H1 (cell line): ENCODE measurements at regions not wholly inside any gene's neighbourhood (a gene's known extent, or its start where the extent isn't known, plus 50 kb on each side); places are given as distances from the start of the nearest gene placed in this dataset.

ENCODE experiments used
- CTCF ChIA-PET: fragments of 300-600 bp; sonication (Branson Sonifier 250); formaldehyde crosslinking; loops from one replicate; lab custom pipeline; 2021; ENCODE audit not compliant: partially characterized antibody; lab: Charles Lee
- POLR2A ChIA-PET: fragments of 300-600 bp; sonication (Branson Sonifier 250); formaldehyde crosslinking; loops from one replicate; lab custom pipeline; 2021; ENCODE audit warnings: inconsistent platforms; ENCODE audit not compliant: partially characterized antibody; lab: Charles Lee
- DNase-seq, 2 experiments: peaks; one replicate each; pipeline versions ENCODE4 v3.0.0 to v3.0.0-alpha.2; 2010 to 2022; ENCODE audit warnings: low spot score in 2 of 2, low read depth in 1 of 2, mixed read lengths in 1 of 2
- FAIRE-seq: peaks from 2 replicates; lab custom pipeline; 2011; peaks lifted over from hg19 to GRCh38; lab: Jason Lieb, UNC
- H2AFZ ChIP-seq: 2 replicates; pipeline ENCODE4 v1.8.1; 2012; ENCODE audit warnings: low read length, inconsistent platforms
- H2AK5ac ChIP-seq: 2 replicates; pipeline ENCODE4 v1.6.1; 2013; ENCODE audit warnings: low read depth, low read length
- H2BK120ac ChIP-seq: replicated peaks from 2 replicates; pipeline ENCODE3; 2013; ENCODE audit warnings: low read depth, low read length, inconsistent platforms
- H2BK12ac ChIP-seq: 2 replicates; pipeline ENCODE4 v1.6.1; 2013; ENCODE audit warnings: low read depth, low read length
- H2BK15ac ChIP-seq: 2 replicates; pipeline ENCODE4 v1.6.1; 2013; ENCODE audit warnings: low read length
- H2BK20ac ChIP-seq: 2 replicates; pipeline ENCODE4 v1.6.1; 2013; ENCODE audit warnings: low read length
- H2BK5ac ChIP-seq: 2 replicates; pipeline ENCODE4 v1.6.1; 2013; ENCODE audit warnings: low read depth, low read length
- H3K14ac ChIP-seq: 2 replicates; pipeline ENCODE4 v1.6.1; 2013; ENCODE audit warnings: inconsistent platforms; ENCODE audit not compliant: insufficient read length
- H3K18ac ChIP-seq: 2 replicates; pipeline ENCODE4 v1.6.1; 2013; ENCODE audit warnings: low read length; ENCODE audit errors: extremely low read depth
- H3K23ac ChIP-seq: 2 replicates; pipeline ENCODE4 v1.6.1; 2013; ENCODE audit warnings: inconsistent platforms; ENCODE audit not compliant: insufficient read length
- H3K23me2 ChIP-seq: 2 replicates; pipeline ENCODE4 v1.6.1; 2013; ENCODE audit warnings: low read depth, low read length
- H3K27ac ChIP-seq: 2 replicates; pipeline ENCODE4 v1.6.1; 2011; ENCODE audit warnings: low read depth, low read length, inconsistent platforms
- H3K27me3 ChIP-seq, 4 experiments: replicated peaks in 1 of 4; 1 replicate in 1 of 4; 2 replicates in 3 of 4; pipeline versions ENCODE4 v1.6.1 to v1.8.1; 2011 to 2013; ENCODE audit warnings: low read length in 3 of 4, mild to moderate bottlenecking in 3 of 4, inconsistent platforms in 2 of 4, mixed read lengths in 2 of 4, moderate library complexity in 1 of 4; ENCODE audit not compliant: control insufficient read depth in 3 of 4, insufficient read depth in 3 of 4; ENCODE audit errors: extremely low read depth in 1 of 4
- H3K36me3 ChIP-seq, 4 experiments: 2 replicates each; pipeline versions ENCODE4 v1.6.1 to v1.8.1; 2011 to 2013; ENCODE audit warnings: mild to moderate bottlenecking in 4 of 4, low read length in 3 of 4, moderate library complexity in 2 of 4, control low read depth in 1 of 4, inconsistent platforms in 1 of 4; ENCODE audit not compliant: insufficient read depth in 4 of 4, control insufficient read depth in 2 of 4
- H3K4ac ChIP-seq: replicated peaks from 2 replicates; pipeline ENCODE3; 2013; ENCODE audit warnings: low read length, low read depth, mixed read lengths, inconsistent platforms; ENCODE audit not compliant: insufficient read length
- H3K4me1 ChIP-seq, 4 experiments: replicated peaks in 1 of 4; 1 replicate in 1 of 4; 2 replicates in 3 of 4; pipeline versions ENCODE4 v1.6.1 to v1.8.1; 2011 to 2013; ENCODE audit warnings: low read length in 3 of 4, inconsistent platforms in 2 of 4, mixed read lengths in 1 of 4; ENCODE audit not compliant: insufficient read depth in 4 of 4, control insufficient read depth in 3 of 4
- H3K4me2 ChIP-seq, 2 experiments: 2 replicates each; pipeline versions ENCODE4 v1.6.1 to v1.8.1; 2011 to 2013; ENCODE audit warnings: low read depth in 2 of 2, low read length in 2 of 2, control low read depth in 1 of 2, inconsistent platforms in 1 of 2, mild to moderate bottlenecking in 1 of 2; ENCODE audit not compliant: insufficient read depth in 1 of 2
- H3K4me3 ChIP-seq, 4 experiments: fragments of 200-600, 300-600 bp in 1 of 4; sonication (generic), shearing (Covaris generic), sonication (Bioruptor Twin) in 1 of 4; 2 replicates each; pipeline versions ENCODE4 v1.5.1 to v1.8.1; 2011 to 2016; ENCODE audit warnings: low read length in 4 of 4, low read depth in 3 of 4, control low read depth in 2 of 4, inconsistent platforms in 2 of 4, mild to moderate bottlenecking in 2 of 4, mixed read lengths in 1 of 4, moderate library complexity in 1 of 4; ENCODE audit not compliant: insufficient read depth in 2 of 4; ENCODE audit errors: extremely low read depth in 1 of 4
- H3K56ac ChIP-seq: replicated peaks from 2 replicates; pipeline ENCODE3; 2013; ENCODE audit warnings: low read depth, mild to moderate bottlenecking, mixed read lengths, low read length, inconsistent platforms; ENCODE audit not compliant: insufficient read length
- H3K79me1 ChIP-seq: 2 replicates; pipeline ENCODE4 v1.6.1; 2013; ENCODE audit warnings: low read depth, low read length, control low read depth
- H3K79me2 ChIP-seq, 2 experiments: 2 replicates each; pipeline versions ENCODE4 v1.6.1 to v1.8.1; 2012 to 2013; ENCODE audit warnings: low read length in 2 of 2, mild to moderate bottlenecking in 2 of 2, inconsistent platforms in 1 of 2; ENCODE audit not compliant: insufficient read depth in 2 of 2, control insufficient read depth in 1 of 2
- H3K9ac ChIP-seq, 4 experiments: replicated peaks in 1 of 4; 1 replicate in 1 of 4; 2 replicates in 3 of 4; pipeline versions ENCODE4 v1.6.1 to v1.8.1; 2011 to 2013; ENCODE audit warnings: low read depth in 3 of 4, low read length in 3 of 4, control low read depth in 2 of 4, mild to moderate bottlenecking in 2 of 4, moderate library complexity in 2 of 4, inconsistent platforms in 1 of 4; ENCODE audit errors: extremely low read depth in 1 of 4
- H3K9me3 ChIP-seq, 2 experiments: 2 replicates each; pipeline versions ENCODE4 v1.6.1 to v1.8.1; 2012 to 2013; ENCODE audit warnings: mild to moderate bottlenecking in 2 of 2, moderate library complexity in 2 of 2, control low read depth in 1 of 2, inconsistent platforms in 1 of 2, low read depth in 1 of 2, low read length in 1 of 2, mixed read lengths in 1 of 2; ENCODE audit not compliant: insufficient read depth in 2 of 2
- H4K20me1 ChIP-seq, 2 experiments: replicated peaks in 1 of 2; 2 replicates each; pipeline versions ENCODE3 to v1.8.1; 2011 to 2013; ENCODE audit warnings: inconsistent platforms in 2 of 2, low read length in 2 of 2, mild to moderate bottlenecking in 1 of 2; ENCODE audit not compliant: insufficient read depth in 2 of 2, control insufficient read depth in 1 of 2
- H4K5ac ChIP-seq: 2 replicates; pipeline ENCODE4 v1.6.1; 2013; ENCODE audit warnings: low read length, low read depth, mixed read lengths, inconsistent platforms; ENCODE audit not compliant: insufficient read length
- H4K8ac ChIP-seq: 2 replicates; pipeline ENCODE4 v1.8.0; 2013; ENCODE audit warnings: mild to moderate bottlenecking, moderate library complexity, low read length, inconsistent platforms; ENCODE audit not compliant: insufficient read depth; ENCODE audit errors: extremely low read depth
- H4K91ac ChIP-seq: replicated peaks from 2 replicates; pipeline ENCODE3; 2013; ENCODE audit warnings: low read length, mixed read lengths, inconsistent platforms; ENCODE audit not compliant: insufficient read length
- CTBP2 ChIP-seq: IDR thresholded peaks from 2 replicates; pipeline ENCODE4 v1.7.0; 2011; ENCODE audit warnings: borderline replicate concordance, mild to moderate bottlenecking, moderate library complexity, mixed read lengths, low read length; ENCODE audit not compliant: insufficient read depth, insufficient read length
- RFX5 ChIP-seq: IDR thresholded peaks from 2 replicates; pipeline ENCODE4 v1.6.1; 2011; ENCODE audit warnings: low read depth, low read length, improper control_type of control experiment, borderline replicate concordance
- SIRT6 ChIP-seq: IDR thresholded peaks from one replicate; pipeline ENCODE4 v1.7.1; 2012; ENCODE audit warnings: low read length, inconsistent platforms
- TBP ChIP-seq: IDR thresholded peaks from 2 replicates; pipeline ENCODE4 v1.6.1; 2011; ENCODE audit warnings: low read depth, low read length, improper control_type of control experiment
- TEAD4 ChIP-seq: IDR thresholded peaks from 2 replicates; pipeline ENCODE4 v1.6.1; 2012; ENCODE audit warnings: low read depth, low read length, inconsistent platforms, mixed read lengths
- ZNF274 ChIP-seq: IDR thresholded peaks from 2 replicates; pipeline ENCODE4 v1.7.0; 2012; ENCODE audit warnings: low read length, borderline replicate concordance; ENCODE audit errors: extremely low read depth
- WGBS, 2 experiments: shearing (Covaris generic) in 1 of 2; methylation state at CpG; one replicate each; pipeline versions ENCODE4 v1.1.6 to v1.1.7; 2013 to 2015; ENCODE audit warnings: low lambda C conversion rate in 2 of 2, mixed read lengths in 2 of 2, inconsistent platforms in 1 of 2, low coverage in 1 of 2, missing lambda C conversion rate in 1 of 2; ENCODE audit not compliant: insufficient replicate concordance in 2 of 2, insufficient coverage in 1 of 2, insufficient read length in 1 of 2; ENCODE audit errors: extremely low coverage in 1 of 2, missing lambda C conversion rate in 1 of 2; 5-methylcytosine and 5-hydroxymethylcytosine counted together

GRCh38 chr17:72399023-72399607 lies 278.3 kb downstream of the SOX9 start:
- CTCF ChIA-PET = no interaction called here

More at GRCh38 chr17:72399023-72399607, 278.3 kb downstream of the SOX9 start:
- Histone ChIP-seq H4K20me1 (no peaks in the 10 kb centered on the region), H2BK120ac (no peak overlapping the region), H4K5ac (no peak overlapping the region), H3K79me1 (no peaks in the 10 kb centered on the region), H3K23me2 (no peaks in the 10 kb centered on the region), H3K4me3 (no peak overlapping the region), H4K8ac (no peak overlapping the region), H3K27me3 (peaks cover 0 to 4% (median 1%) of the 10 kb centered on the region in 4 experiments; a peak in 3 of 7 replicates), H3K4ac (no peak overlapping the region), H2BK15ac (no peak overlapping the region), H2BK12ac (no peak overlapping the region), H3K27ac (no peak overlapping the region), H3K14ac (no peak overlapping the region), H3K56ac (no peak overlapping the region), H2BK5ac (no peak overlapping the region), H3K18ac (no peak overlapping the region), H3K9me3 (no peaks in the 10 kb centered on the region), H3K4me1 (peaks cover 0 to 4% (median 3%) of the 10 kb centered on the region in 4 experiments; a peak in 4 of 7 replicates), H2AFZ (no peak overlapping the region), H2AK5ac (no peak overlapping the region), H4K91ac (no peak overlapping the region), H3K4me2 (no peak overlapping the region), H3K79me2 (no peaks in the 10 kb centered on the region), H3K9ac (no peak overlapping the region), H3K36me3 (no peaks in the 10 kb centered on the region), H3K23ac (no peak overlapping the region), H2BK20ac (no peak overlapping the region)
- DNase-seq = no peak
- no peak for TF ChIP-seq TBP
- TF ChIP-seq ZNF274 = no peak
- no peak for TF ChIP-seq TEAD4
- no peak for TF ChIP-seq CTBP2
- no peak for TF ChIP-seq SIRT6
- no peak for TF ChIP-seq RFX5
- POLR2A ChIA-PET = no interaction called here
- no peak for FAIRE-seq
- WGBS, 2 experiments = 90% methylated on average over 9 of the region's 9 CpGs; no CpG with 5 or more reads in 1 of the 2 experiments
